ENCODE measurements at regions not wholly inside any gene's neighbourhood (a gene's known extent, or its start where the extent isn't known, plus 50 kb on each side); places are given as distances from the start of the nearest gene placed in this dataset.

DNA sequence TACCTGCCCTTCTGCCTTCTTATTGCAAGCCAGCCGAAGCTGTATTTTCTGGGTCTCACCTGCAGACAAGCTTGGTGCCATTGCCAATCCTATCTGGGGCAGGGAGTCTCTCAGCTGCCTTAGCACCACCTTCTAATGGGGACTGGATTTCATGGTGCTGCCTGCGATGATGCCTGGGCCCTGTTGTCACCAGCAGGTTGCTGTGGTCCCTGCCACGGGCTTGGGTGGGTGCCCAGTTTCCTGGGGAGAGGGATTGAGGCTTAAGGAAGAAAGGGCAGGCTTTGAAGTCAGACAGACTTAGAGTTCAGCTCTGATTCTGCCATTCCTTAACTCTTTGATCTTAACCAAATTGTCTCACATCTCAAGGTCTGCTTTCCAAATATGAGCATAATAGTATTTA lies 87.4 kb upstream of the CD96 start:
- ATAC-seq (no peak), DNase-seq (no peak)
- intact Hi-C loops (cut with DNase I): no loop called here
- TF ChIP-seq POLR2A (IDR thresholded peaks at IDR 0.05): no peak
- TF ChIP-seq, protein P1, sequence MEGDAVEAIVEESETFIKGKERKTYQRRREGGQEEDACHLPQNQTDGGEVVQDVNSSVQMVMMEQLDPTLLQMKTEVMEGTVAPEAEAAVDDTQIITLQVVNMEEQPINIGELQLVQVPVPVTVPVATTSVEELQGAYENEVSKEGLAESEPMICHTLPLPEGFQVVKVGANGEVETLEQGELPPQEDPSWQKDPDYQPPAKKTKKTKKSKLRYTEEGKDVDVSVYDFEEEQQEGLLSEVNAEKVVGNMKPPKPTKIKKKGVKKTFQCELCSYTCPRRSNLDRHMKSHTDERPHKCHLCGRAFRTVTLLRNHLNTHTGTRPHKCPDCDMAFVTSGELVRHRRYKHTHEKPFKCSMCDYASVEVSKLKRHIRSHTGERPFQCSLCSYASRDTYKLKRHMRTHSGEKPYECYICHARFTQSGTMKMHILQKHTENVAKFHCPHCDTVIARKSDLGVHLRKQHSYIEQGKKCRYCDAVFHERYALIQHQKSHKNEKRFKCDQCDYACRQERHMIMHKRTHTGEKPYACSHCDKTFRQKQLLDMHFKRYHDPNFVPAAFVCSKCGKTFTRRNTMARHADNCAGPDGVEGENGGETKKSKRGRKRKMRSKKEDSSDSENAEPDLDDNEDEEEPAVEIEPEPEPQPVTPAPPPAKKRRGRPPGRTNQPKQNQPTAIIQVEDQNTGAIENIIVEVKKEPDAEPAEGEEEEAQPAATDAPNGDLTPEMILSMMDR (IDR thresholded peaks at IDR 0.05): no peak
- WGBS, 2 donors: 65 to 71% methylated on average over 3 of the region's 3 CpGs
- Histone ChIP-seq H3K4me3 (no peak overlapping the region), H3K36me3 (replicated peaks in 1 of 2; ENCODE audit: insufficient read depth in 1 of 2, low read depth in 2 of 2) (no peaks in the 10 kb centered on the region), H3K9me3 (no peaks in the 10 kb centered on the region), H3K27ac (no peak overlapping the region), H3K4me1 (no peaks in the 10 kb centered on the region), H3K27me3 (no peaks in the 10 kb centered on the region)

DNA sequence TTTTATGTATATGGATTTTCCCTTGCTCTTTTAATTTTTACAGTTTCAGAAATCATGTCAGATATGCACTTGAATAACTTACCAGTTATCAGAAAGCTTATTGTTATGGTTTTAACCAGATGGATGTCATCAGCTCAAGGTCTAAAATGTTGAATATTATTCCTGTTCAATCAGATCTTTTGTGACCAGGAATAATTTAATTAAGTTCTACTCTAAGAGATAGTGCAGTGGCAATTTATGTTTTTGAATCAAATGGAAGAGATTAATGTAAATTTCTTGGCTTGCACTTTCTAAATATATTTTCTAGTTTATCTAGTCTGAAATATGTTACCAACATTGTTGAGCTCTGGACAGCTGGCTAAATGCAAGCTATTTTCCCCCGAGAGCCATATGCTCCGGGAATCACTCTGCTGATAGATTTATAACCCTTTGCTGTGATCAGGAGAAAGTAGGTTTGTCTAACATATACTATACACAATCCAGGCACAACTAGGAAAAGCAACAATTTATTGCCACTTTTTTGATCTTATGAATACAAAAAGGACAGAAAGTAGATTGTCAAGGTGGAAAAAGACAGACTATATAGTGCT lies 76.8 kb upstream of the CD96 start:
- DNase-seq (no peak), ATAC-seq (no peak)
- H3K27me3 ChIP-seq: no peaks in the 10 kb centered on the region
- H3K9me3 ChIP-seq: no peaks in the 10 kb centered on the region
- TF ChIP-seq, protein P1 (IDR thresholded peaks at IDR 0.05): no peak
- TF ChIP-seq POLR2A (IDR thresholded peaks at IDR 0.05): no peak
- no peaks in the 10 kb centered on the region for H3K36me3 ChIP-seq (replicated peaks in 1 of 2; ENCODE audit: insufficient read depth in 1 of 2, low read depth in 2 of 2)
- no peaks in the 10 kb centered on the region for H3K4me1 ChIP-seq
- intact Hi-C loops (cut with DNase I): no loop called here
- WGBS, 2 donors: 47 to 52% methylated on average over 2 of the region's 2 CpGs
- H3K27ac ChIP-seq: no peak overlapping the region
- no peak overlapping the region for H3K4me3 ChIP-seq

DNA sequence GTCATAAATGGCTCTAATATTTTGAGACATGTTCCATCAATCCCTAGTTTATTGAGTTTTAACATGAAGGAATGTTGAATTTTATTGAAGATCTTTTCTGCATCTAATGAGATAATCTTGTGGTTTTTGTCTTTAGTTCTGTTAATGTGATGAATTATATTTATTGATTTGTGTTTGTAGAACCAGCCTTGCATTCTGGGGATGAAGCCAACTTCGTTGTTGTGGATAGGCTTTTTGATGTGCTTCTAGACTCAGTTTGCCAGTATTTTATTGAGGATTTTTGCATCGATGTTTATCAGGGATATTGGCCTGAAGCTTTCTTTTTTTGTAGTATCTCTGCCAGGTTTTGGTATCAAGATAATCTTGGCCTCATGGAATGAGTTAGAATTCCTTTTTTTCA lies 72.0 kb upstream of the CD96 start:
- 61 to 62% methylated on average over 2 of the region's 2 CpGs for WGBS, 2 donors
- Histone ChIP-seq H3K4me3 (no peak overlapping the region), H3K27me3 (no peaks in the 10 kb centered on the region), H3K4me1 (no peaks in the 10 kb centered on the region), H3K36me3 (replicated peaks in 1 of 2; ENCODE audit: insufficient read depth in 1 of 2, low read depth in 2 of 2) (no peaks in the 10 kb centered on the region), H3K9me3 (no peaks in the 10 kb centered on the region), H3K27ac (no peak overlapping the region)
- TF ChIP-seq, protein P1 (IDR thresholded peaks at IDR 0.05): no peak
- TF ChIP-seq POLR2A (IDR thresholded peaks at IDR 0.05): no peak
- DNase-seq (no peak), ATAC-seq (no peak)
- intact Hi-C loops (cut with DNase I): no loop called here

DNA sequence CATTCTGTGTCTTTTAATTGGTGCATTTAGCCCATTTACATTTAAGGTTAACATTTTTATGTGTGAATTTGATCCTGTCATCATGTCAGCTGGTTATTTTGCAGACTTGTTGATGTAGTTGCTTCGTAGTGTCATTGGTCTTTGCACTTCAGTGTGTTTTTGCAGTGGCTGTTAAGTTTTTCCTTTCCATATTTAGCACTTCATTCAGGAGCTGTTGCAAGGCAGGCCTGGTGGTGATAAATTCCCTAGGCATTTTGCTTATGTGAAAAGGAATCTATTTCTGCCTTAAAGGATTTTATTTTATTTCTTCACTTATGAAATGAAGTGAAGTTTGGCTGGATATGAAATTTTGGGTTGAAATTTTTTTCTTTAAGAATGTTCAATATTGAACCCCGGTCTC lies 70.2 kb upstream of the CD96 start:
- H3K4me3 ChIP-seq: no peak overlapping the region
- DNase-seq (no peak), ATAC-seq (no peak)
- H3K27ac ChIP-seq: no peak overlapping the region
- H3K36me3 ChIP-seq (replicated peaks in 1 of 2; ENCODE audit: insufficient read depth in 1 of 2, low read depth in 2 of 2): no peaks in the 10 kb centered on the region
- intact Hi-C loops (cut with DNase I): no loop called here
- 71 to 76% methylated on average over 2 of the region's 2 CpGs for WGBS, 2 donors
- H3K4me1 ChIP-seq: no peaks in the 10 kb centered on the region
- TF ChIP-seq POLR2A (IDR thresholded peaks at IDR 0.05): no peak
- TF ChIP-seq, protein P1 (IDR thresholded peaks at IDR 0.05): no peak
- H3K9me3 ChIP-seq: no peaks in the 10 kb centered on the region
- H3K27me3 ChIP-seq: no peaks in the 10 kb centered on the region

DNA sequence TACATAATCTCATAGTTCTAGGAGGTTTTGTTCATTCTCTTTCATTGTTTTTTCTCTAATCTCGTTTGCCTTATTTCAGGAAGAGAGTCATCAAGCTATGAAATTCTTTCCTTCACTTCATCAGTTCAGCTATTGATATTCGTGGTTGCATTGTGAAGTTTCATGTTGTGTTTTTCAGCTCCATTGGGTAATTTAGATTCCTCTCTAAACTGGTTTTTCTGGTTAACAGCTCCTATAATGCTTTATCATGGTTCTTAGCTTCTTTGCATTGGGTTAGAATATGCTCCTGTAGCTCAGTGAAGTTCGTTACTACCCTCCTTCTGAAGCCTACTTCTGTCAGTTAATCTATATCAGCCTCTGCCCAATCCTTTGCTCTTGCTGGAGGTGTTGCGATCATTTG lies 69.4 kb upstream of the CD96 start:
- Histone ChIP-seq H3K36me3 (replicated peaks in 1 of 2; ENCODE audit: insufficient read depth in 1 of 2, low read depth in 2 of 2) (no peaks in the 10 kb centered on the region), H3K27ac (no peak overlapping the region), H3K4me3 (no peak overlapping the region), H3K27me3 (no peaks in the 10 kb centered on the region), H3K4me1 (no peaks in the 10 kb centered on the region), H3K9me3 (no peaks in the 10 kb centered on the region)
- intact Hi-C loops (cut with DNase I): no loop called here
- TF ChIP-seq POLR2A (IDR thresholded peaks at IDR 0.05): no peak
- TF ChIP-seq, protein P1 (IDR thresholded peaks at IDR 0.05): no peak
- no peak for DNase-seq
- ATAC-seq: no peak
- 36 to 39% methylated on average over 4 of the region's 4 CpGs for WGBS, 2 donors

All from body of pancreas (tissue), 4 donors.